ENCODE measurements at regions not wholly inside any gene's neighbourhood (a gene's known extent, or its start where the extent isn't known, plus 50 kb on each side); places are given as distances from the start of the nearest gene placed in this dataset.
"Not testable (repeated sequence)": the region's sequence is repeated elsewhere in the genome, so short reads cannot be mapped to it uniquely, and the experiment has no call there.

GRCh38 chr12:75787146-75787545 lies 244.4 kb downstream of the PHLDA1 start:
- not testable (repeated sequence) for DNase-seq

- DNase-seq = no peak
Observed at GRCh38 chr12:75786070-75786469, 245.5 kb downstream of the PHLDA1 start.

- DNase-seq = no peak
Observed at GRCh38 chr12:75784591-75784990, 247.0 kb downstream of the PHLDA1 start.

GRCh38 chr12:75783093-75783877 lies 248.3 kb downstream of the PHLDA1 start:
- DNase-seq = no peak

- no peak for DNase-seq
Observed at GRCh38 chr12:75782069-75782581, 249.5 kb downstream of the PHLDA1 start.

GRCh38 chr12:75781532-75782046 lies 250.0 kb downstream of the PHLDA1 start:
- no peak for DNase-seq

GRCh38 chr12:75779891-75780496 lies 251.6 kb downstream of the PHLDA1 start:
- DNase-seq = no peak

GRCh38 chr12:75774261-75775052 lies 257.1 kb downstream of the PHLDA1 start:
- no peak for DNase-seq

GRCh38 chr12:75773377-75773776 lies 258.2 kb downstream of the PHLDA1 start:
- DNase-seq = no peak

- no peak for DNase-seq
Observed at GRCh38 chr12:75771023-75771422, 259.6 kb upstream of the KRR1 start.

GRCh38 chr12:75767957-75768356 lies 256.5 kb upstream of the KRR1 start:
- DNase-seq = no peak

- DNase-seq = no peak
Observed at GRCh38 chr12:75766263-75767160, 255.1 kb upstream of the KRR1 start.

GRCh38 chr12:75765170-75766059 lies 254.0 kb upstream of the KRR1 start:
- DNase-seq = no peak

GRCh38 chr12:75764091-75764841 lies 252.9 kb upstream of the KRR1 start:
- no peak for DNase-seq

GRCh38 chr12:75760573-75761294 lies 249.3 kb upstream of the KRR1 start:
- no peak for DNase-seq

GRCh38 chr12:75759842-75760572 lies 248.6 kb upstream of the KRR1 start:
- DNase-seq = no peak

- no peak for DNase-seq
Observed at GRCh38 chr12:75759196-75759595, 247.8 kb upstream of the KRR1 start.

GRCh38 chr12:75756771-75757170 lies 245.4 kb upstream of the KRR1 start:
- no peak for DNase-seq

- no peak for DNase-seq
Observed at GRCh38 chr12:75756111-75756510, 244.7 kb upstream of the KRR1 start.
